ENCODE measurements at regions not wholly inside any gene's neighbourhood (a gene's known extent, or its start where the extent isn't known, plus 50 kb on each side); places are given as distances from the start of the nearest gene placed in this dataset.
"Not testable (repeated sequence)": the region's sequence is repeated elsewhere in the genome, so short reads cannot be mapped to it uniquely, and the experiment has no call there.

DNA sequence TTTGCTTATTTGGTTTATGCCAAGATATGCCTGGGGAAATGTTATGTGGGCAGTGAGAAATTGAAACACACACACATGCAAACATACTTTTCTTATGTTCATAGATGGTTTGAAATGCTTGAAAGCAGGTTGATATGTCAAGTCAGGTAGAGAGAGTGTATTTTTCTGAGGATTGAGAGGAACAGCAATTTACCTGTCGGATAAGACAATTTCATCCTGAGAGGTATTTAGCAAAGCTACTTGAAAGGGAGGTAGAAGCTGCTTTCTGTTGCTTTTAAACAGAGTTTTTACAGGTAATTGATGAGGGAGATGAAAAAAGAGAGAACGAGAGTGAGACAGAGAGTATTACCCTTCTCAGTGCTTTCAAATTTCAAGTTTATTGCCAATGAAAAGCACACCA is 854.3 kb downstream of the CDH8 start:
- DNase-seq (ENCODE audit: low read depth in 3 of 3) = no peak

GRCh38 chr16:61179561-61179960 is 856.7 kb downstream of the CDH8 start:
- DNase-seq (ENCODE audit: low read depth in 3 of 3) = no peak

DNA sequence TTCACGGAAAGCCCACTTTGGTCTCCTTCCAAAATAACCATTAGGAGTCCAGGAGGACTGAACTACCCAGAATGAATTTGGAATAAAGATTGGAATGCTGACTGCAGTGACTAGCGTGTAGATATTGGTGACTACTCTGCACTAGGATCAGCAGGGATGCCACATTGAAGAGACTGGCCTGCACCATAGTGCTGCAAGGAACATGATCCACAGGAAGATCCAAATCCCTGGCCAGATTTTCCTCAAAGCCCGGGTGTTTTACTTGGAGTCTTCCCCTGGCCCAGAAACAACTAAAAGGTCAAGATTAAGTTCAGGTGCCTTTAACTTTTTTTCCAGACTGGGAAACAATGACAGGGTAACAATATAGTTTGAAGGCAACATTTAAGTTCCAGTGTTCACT is 870.4 kb downstream of the CDH8 start:
- DNase-seq (ENCODE audit: low read depth in 3 of 3) = no peak

DNA sequence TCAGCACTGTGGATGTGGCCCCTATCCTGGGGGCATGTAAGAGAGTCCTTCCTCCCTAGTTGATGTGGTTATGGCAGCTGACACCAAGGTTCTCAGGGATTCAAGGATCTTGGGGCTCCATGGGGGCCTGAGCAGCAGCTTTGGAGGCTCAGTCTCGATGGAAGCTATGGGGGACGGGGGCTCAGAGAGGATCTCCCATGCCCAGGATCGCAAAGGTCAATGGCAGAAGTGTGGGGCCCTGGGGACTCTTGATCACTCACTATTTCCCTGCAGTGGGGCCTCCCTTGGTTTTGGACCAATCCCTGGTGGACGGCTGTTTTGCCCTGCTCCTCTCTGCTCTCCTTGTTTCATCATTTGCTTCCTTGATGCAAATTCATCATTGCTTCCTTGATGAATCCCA is 885.9 kb downstream of the CDH8 start:
- no peak for DNase-seq (ENCODE audit: low read depth in 3 of 3)

GRCh38 chr16:61149709-61150108 is 886.5 kb downstream of the CDH8 start:
- no peak for DNase-seq (ENCODE audit: low read depth in 3 of 3)

GRCh38 chr16:61148930-61149329 is 887.3 kb downstream of the CDH8 start:
- DNase-seq (ENCODE audit: low read depth in 3 of 3) = no peak

DNA sequence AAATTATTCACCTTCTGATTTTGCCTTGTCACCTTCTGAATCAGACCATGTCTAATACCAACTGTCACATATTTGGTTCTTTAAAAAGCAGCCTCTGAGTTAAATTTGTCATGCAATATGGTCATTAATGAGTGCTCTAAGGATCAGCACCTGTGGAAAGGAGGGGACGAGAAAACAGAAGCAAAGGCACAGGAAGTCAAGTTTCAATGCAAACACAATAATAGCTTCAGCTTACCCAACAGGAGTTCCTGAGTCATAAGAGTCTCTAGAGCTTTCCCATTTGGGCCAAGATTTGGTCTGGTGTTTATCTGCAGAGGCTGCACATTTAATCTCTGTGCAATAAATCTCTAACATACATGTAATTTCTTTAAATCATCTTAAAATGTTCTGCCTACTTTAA is 889.8 kb downstream of the CDH8 start:
- DNase-seq (ENCODE audit: low read depth in 3 of 3) = no peak

DNA sequence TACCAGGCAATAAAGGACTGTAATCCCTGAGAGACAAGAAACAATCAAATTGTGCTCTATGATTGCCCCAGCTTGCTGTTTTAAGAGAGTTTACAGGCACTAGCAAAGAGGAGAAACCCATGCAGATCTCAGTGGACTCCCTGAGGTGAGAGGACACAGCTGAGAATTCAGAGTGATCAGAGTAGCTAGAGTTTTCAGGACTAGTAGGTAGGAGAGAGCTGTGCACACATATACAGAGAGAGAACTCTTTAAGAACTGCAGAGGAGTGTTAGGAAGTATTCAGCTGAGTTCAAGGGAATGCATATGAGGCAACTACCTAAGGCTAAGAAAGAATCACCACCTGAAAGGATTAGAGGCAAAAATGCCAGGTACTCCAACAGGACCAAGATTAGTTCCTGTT is 904.8 kb downstream of the CDH8 start:
- no peak for DNase-seq (ENCODE audit: low read depth in 3 of 3)

DNA sequence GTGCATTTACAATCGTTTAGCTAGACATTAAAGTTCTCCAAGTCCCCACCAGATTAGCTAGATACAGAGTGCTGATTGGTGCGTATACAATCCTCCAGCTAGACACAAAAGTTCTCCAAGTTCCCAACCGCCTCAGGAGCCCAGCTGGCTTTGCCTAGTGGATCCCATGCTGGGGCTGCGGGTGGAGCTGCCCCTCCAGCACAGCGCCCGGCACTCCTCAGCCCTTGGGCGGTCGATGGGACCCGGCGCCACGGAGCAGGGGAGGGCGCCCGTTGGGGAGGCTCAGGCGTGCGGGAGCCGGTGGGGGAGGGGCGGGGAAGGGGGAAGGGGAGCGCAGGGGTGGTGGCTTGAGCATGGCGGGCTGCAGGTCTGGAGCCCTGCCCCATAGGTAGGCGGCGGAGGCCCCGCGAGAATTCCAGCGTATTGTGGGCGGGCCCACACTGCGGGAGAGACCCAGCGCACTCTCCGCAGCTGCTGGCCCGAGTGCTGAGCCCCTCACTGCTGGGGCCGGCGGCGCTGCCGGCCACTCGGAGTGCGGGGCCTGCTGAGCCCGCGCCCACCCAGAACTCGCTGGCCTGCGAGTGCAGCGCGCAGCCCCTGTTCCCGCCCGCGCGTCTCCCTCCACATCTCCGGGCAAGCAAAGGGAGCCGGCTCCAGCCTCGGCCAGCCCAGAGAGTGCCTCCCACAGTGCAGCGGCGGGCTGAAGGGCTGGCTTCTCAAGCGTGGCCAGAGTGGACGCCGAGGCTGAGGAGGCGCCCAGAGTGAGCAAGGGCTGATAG is 907.5 kb downstream of the CDH8 start:
- no peak for DNase-seq (ENCODE audit: low read depth in 3 of 3)

GRCh38 chr16:61105544-61105943 is 930.7 kb downstream of the CDH8 start:
- no peak for DNase-seq (ENCODE audit: low read depth in 3 of 3)

GRCh38 chr16:61098505-61098904 is 937.7 kb downstream of the CDH8 start:
- no peak for DNase-seq (ENCODE audit: low read depth in 3 of 3)

DNA sequence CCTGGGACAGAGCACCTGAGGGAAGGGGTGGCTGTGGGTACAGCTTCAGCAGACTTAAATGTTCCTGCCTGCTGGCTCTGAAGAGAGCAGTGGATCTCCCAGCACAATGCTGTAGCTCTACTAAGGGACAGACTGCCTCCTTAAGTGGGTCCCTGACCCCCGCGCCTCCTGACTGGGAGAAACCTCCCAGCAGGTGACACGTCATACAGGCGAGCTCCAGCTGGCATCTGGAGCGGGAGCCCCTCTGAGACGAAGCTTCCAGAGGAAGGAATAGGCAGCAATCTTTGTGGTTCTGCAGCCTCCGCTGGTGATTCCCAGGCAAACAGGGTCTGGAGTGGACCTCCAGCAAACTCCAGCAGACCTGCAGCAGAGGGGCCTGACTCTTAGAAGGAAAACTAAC is 944.9 kb downstream of the CDH8 start:
- not testable (repeated sequence) for DNase-seq (ENCODE audit: low read depth in 3 of 3)

DNA sequence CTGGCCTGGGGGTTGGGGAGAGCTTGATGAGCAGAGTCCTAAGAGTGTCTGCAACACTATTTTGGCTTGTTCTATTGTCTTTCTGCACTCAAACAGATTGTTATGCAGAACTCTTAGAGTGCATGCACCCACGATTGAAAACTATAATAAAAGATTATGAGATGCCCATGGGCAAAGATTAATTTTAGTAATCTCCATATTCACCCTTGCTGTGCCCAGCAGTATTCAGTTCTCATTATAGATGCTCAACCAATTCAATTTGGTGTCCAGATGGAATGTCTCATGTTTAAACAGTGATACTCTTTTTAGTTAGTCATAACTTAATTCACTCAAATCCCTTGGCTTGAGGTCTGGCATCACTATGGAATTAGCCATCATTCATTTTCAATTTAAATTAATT is 952.5 kb downstream of the CDH8 start:
- DNase-seq (ENCODE audit: low read depth in 3 of 3) = no peak

DNA sequence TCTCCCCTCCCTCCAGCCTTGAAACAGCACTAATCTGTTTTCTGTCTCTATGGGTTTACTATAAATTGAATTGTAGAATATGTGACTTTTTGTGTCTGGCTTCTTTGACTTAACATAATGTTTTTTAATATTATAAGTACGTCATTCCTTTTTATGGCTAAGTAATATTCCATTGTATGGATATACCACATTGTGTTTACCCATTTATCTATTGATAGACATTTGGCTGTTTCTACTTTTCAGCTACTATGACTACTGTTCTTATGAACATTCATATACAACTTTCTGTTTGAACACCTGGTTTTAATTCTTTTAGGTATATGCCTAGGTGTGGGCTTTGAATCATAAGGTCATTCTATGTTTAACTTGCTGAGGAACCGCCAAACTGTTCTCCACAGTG is 961.9 kb downstream of the CDH8 start:
- DNase-seq (ENCODE audit: low read depth in 3 of 3) = no peak

- no peak for DNase-seq (ENCODE audit: low read depth in 3 of 3)
These were observed 978.6 kb downstream of the CDH8 start for GRCh38 chr16:61057635-61058034.

- DNase-seq (ENCODE audit: low read depth in 3 of 3) = no peak
These were observed 985.7 kb downstream of the CDH8 start for GRCh38 chr16:61050547-61050946.

- DNase-seq (ENCODE audit: low read depth in 3 of 3) = no peak
These were observed 990.3 kb downstream of the CDH8 start for GRCh38 chr16:61045931-61046330.

DNA sequence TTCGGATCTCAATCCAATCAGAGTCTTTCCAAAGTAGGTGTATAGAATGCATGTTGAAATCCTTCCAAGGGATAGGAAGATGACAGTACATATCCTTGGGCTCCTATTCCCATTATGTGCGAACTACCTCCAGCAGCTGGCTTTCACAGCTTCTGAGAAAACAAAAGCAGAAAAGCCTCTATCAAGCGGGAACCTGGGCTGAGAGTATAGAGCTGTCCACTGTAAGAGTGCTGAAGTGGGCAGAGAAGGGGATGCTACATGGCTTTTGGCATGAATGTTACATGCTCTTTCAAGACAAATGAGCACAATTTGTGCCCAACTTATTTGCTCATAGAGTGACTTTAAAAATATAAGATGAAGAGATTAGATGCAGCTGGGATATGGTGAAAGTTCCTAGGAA is 993.5 kb downstream of the CDH8 start:
- no peak for DNase-seq (ENCODE audit: low read depth in 3 of 3)

- no peak for DNase-seq (ENCODE audit: low read depth in 3 of 3)
These were observed 1005.6 kb downstream of the CDH8 start for GRCh38 chr16:61030616-61031015.

GRCh38 chr16:61024180-61024900 is 1011.9 kb downstream of the CDH8 start:
- no peak for DNase-seq (ENCODE audit: low read depth in 3 of 3)

GRCh38 chr16:61014869-61015268 is 1021.4 kb downstream of the CDH8 start:
- DNase-seq (ENCODE audit: low read depth in 3 of 3) = no peak

GRCh38 chr16:61007694-61008093 is 1028.5 kb downstream of the CDH8 start:
- DNase-seq (ENCODE audit: low read depth in 3 of 3) = no peak

DNA sequence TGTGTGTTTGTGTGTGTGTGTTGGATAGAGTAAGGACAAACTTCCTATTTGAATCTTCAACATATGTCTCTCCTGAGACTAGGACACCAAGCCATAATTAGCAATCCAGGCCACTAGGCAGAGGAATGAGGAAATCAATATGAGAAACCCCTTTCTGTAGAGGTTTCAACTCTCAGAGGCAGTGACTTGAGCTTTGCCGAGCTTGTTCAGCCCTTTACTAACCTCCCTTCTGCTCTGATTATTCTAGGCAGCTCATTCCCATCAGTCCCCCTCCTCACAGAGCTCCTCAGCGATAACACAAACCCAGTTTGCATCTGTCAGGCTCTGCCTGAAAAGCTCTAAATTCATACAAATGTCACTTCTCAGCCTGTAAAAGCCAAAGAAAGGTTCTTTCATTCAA is 1030.3 kb downstream of the CDH8 start:
- DNase-seq (ENCODE audit: low read depth in 3 of 3) = no peak

Data from stimulated activated CD4-positive, alpha-beta T cell treated with anti-CD3 and anti-CD28 coated beads, TNF-alpha, amount 100 ng/mL, for 48 hours (primary cell).